ENCODE measurements at regions not wholly inside any gene's neighbourhood (a gene's known extent, or its start where the extent isn't known, plus 50 kb on each side); places are given as distances from the start of the nearest gene placed in this dataset.

GRCh38 chr12:19018302-19018970 is 111.1 kb upstream of the PLEKHA5 start:
- DNase-seq (ENCODE audit: low read depth) = peak; percentile 36

GRCh38 chr12:19021240-19021639 is 108.3 kb upstream of the PLEKHA5 start:
- no peak for DNase-seq (ENCODE audit: low read depth)

GRCh38 chr12:19021646-19022045 is 107.9 kb upstream of the PLEKHA5 start:
- DNase-seq (ENCODE audit: low read depth) = no peak

GRCh38 chr12:19025582-19025981 is 104.0 kb upstream of the PLEKHA5 start:
- DNase-seq (ENCODE audit: low read depth) = no peak

GRCh38 chr12:19026034-19026433 is 103.5 kb upstream of the PLEKHA5 start:
- DNase-seq (ENCODE audit: low read depth) = no peak

GRCh38 chr12:19026614-19027488 is 102.7 kb upstream of the PLEKHA5 start:
- DNase-seq (ENCODE audit: low read depth) = no peak

- DNase-seq (ENCODE audit: low read depth) = no peak
These were observed 99.4 kb upstream of the PLEKHA5 start for GRCh38 chr12:19030180-19030579.

GRCh38 chr12:19030603-19031002 is 98.9 kb upstream of the PLEKHA5 start:
- no peak for DNase-seq (ENCODE audit: low read depth)

GRCh38 chr12:19031032-19031431 is 98.5 kb upstream of the PLEKHA5 start:
- peak; percentile 79 for DNase-seq (ENCODE audit: low read depth)

GRCh38 chr12:19032826-19033225 is 96.7 kb upstream of the PLEKHA5 start:
- no peak for DNase-seq (ENCODE audit: low read depth)

GRCh38 chr12:19033244-19033643 is 96.3 kb upstream of the PLEKHA5 start:
- no peak for DNase-seq (ENCODE audit: low read depth)

GRCh38 chr12:19034937-19035336 is 94.6 kb upstream of the PLEKHA5 start:
- DNase-seq (ENCODE audit: low read depth) = no peak

GRCh38 chr12:19035536-19035935 is 94.0 kb upstream of the PLEKHA5 start:
- peak; percentile 75 for DNase-seq (ENCODE audit: low read depth)

GRCh38 chr12:19036673-19037357 is 92.7 kb upstream of the PLEKHA5 start:
- no peak for DNase-seq (ENCODE audit: low read depth)

GRCh38 chr12:19038209-19038608 is 91.3 kb upstream of the PLEKHA5 start:
- no peak for DNase-seq (ENCODE audit: low read depth)

- no peak for DNase-seq (ENCODE audit: low read depth)
These were observed 90.0 kb upstream of the PLEKHA5 start for GRCh38 chr12:19039515-19039914.

GRCh38 chr12:19042221-19042620 is 87.3 kb upstream of the PLEKHA5 start:
- DNase-seq (ENCODE audit: low read depth) = no peak

- DNase-seq (ENCODE audit: low read depth) = no peak
These were observed 85.1 kb upstream of the PLEKHA5 start for GRCh38 chr12:19044430-19044829.

GRCh38 chr12:19044891-19045290 is 84.6 kb upstream of the PLEKHA5 start:
- no peak for DNase-seq (ENCODE audit: low read depth)

GRCh38 chr12:19045426-19045825 is 84.1 kb upstream of the PLEKHA5 start:
- DNase-seq (ENCODE audit: low read depth) = no peak

GRCh38 chr12:19048943-19049342 is 80.6 kb upstream of the PLEKHA5 start:
- DNase-seq (ENCODE audit: low read depth) = no peak

- DNase-seq (ENCODE audit: low read depth) = no peak
These were observed 76.8 kb upstream of the PLEKHA5 start for GRCh38 chr12:19052689-19053088.

- no peak for DNase-seq (ENCODE audit: low read depth)
These were observed 76.3 kb upstream of the PLEKHA5 start for GRCh38 chr12:19053218-19053617.

Data from stromal cell of bone marrow (primary cell).